HCT116 (cell line): ENCODE measurements at regions not wholly inside any gene's neighbourhood (a gene's known extent, or its start where the extent isn't known, plus 50 kb on each side); places are given as distances from the start of the nearest gene placed in this dataset.

Experiments
- ATAC-seq: fragments of 200-7000 bp; cut with Tn5 transposase; 2 replicates; pipeline ENCODE4 v1.9.1; 2020; ENCODE audit warnings: mild to moderate bottlenecking, moderate library complexity
- BruUV-seq: library from RNA; stranded (reverse); fragments of 400-500 nt; replicated peaks from 2 replicates; lab custom pipeline; 2021; lab: Mats Ljungman, UMichigan
- CTCF ChIA-PET: fragments of 300-600 bp; sonication (Branson Sonifier 250); formaldehyde crosslinking; loops from one replicate; lab custom pipeline; 2021; ENCODE audit warnings: antibody characterized with exemption; lab: Charles Lee
- POLR2A ChIA-PET: fragments of 300-600, 350-600 bp; sonication (Branson Sonifier 250); formaldehyde crosslinking; loops from one replicate; lab custom pipeline; 2021; ENCODE audit warnings: antibody characterized with exemption; lab: Charles Lee
- RAD21 ChIA-PET, 2 experiments: fragments of 300-600 bp; sonication (Branson Sonifier 250); formaldehyde crosslinking; loops; one replicate each; lab custom pipeline; 2023; ENCODE audit warnings: low total read pairs in 2 of 2; ENCODE audit not compliant: uncharacterized antibody in 2 of 2, unreplicated experiment in 2 of 2, low non-redundant PET in 1 of 2; lab: Charles Lee
- DNase-seq: peaks from one replicate; pipeline ENCODE4 v3.0.0-alpha.2; 2010; ENCODE audit warnings: low read depth, low spot score
- H2AFZ ChIP-seq: fragments of 200-600 bp; shearing (Covaris generic), sonication (generic); 2 replicates; pipeline ENCODE4 v1.6.1; 2017; ENCODE audit warnings: low read depth, mixed run types, mixed read lengths, antibody characterized with exemption, low read length; ENCODE audit not compliant: poor library complexity, severe bottlenecking
- H3K27ac ChIP-seq: 2 replicates; pipeline ENCODE4 v1.5.1; 2012; ENCODE audit warnings: low read depth, low read length
- H3K27me3 ChIP-seq: fragments of 200-600 bp; sonication (generic); 2 replicates; pipeline ENCODE4 v1.6.1; 2016; ENCODE audit warnings: mixed run types, low read length, mixed read lengths; ENCODE audit not compliant: insufficient read depth
- H3K36me3 ChIP-seq, 2 experiments: fragments of 200-500 bp in 1 of 2; fragments of 200-600 bp in 1 of 2; sonication (Bioruptor generic) in 1 of 2; sonication (generic) in 1 of 2; 2 replicates each; pipeline versions ENCODE4 v1.5.1 to v1.6.1; 2014 to 2016; ENCODE audit warnings: low read length in 2 of 2, inconsistent platforms in 1 of 2, mixed read lengths in 1 of 2, mixed run types in 1 of 2; ENCODE audit not compliant: insufficient read depth in 2 of 2, control insufficient read depth in 1 of 2
- H3K4me1 ChIP-seq, 2 experiments: fragments of 200-600 bp in 1 of 2; sonication (generic) in 1 of 2; 2 replicates each; pipeline versions ENCODE4 v1.5.1 to v1.6.1; 2012 to 2017; ENCODE audit warnings: low read length in 2 of 2, inconsistent platforms in 1 of 2, mild to moderate bottlenecking in 1 of 2, mixed read lengths in 1 of 2, mixed run types in 1 of 2, moderate library complexity in 1 of 2; ENCODE audit not compliant: insufficient read depth in 2 of 2, control insufficient read depth in 1 of 2
- H3K4me2 ChIP-seq: fragments of 200-600 bp; sonication (generic); 2 replicates; pipeline ENCODE4 v1.6.1; 2017; ENCODE audit warnings: mixed run types, low read length, mixed read lengths
- H3K4me3 ChIP-seq, 2 experiments: fragments of 200-600 bp in 1 of 2; sonication (generic) in 1 of 2; replicated peaks in 1 of 2; 2 replicates each; pipeline ENCODE4 v1.5.1; 2011 to 2016; ENCODE audit warnings: low read length in 2 of 2, control low read depth in 1 of 2, low read depth in 1 of 2, mild to moderate bottlenecking in 1 of 2, mixed read lengths in 1 of 2, mixed run types in 1 of 2
- H3K79me2 ChIP-seq: fragments of 200-600 bp; sonication (generic); 2 replicates; pipeline ENCODE4 v1.6.1; 2017; ENCODE audit warnings: mild to moderate bottlenecking, mixed run types, low read length, moderate library complexity, mixed read lengths; ENCODE audit not compliant: insufficient read depth
- H3K9ac ChIP-seq: fragments of 200-600 bp; sonication (generic); 2 replicates; pipeline ENCODE4 v1.6.1; 2016; ENCODE audit warnings: low read length, mixed read lengths
- H3K9me2 ChIP-seq: fragments of 200-600 bp; sonication (generic), shearing (Covaris generic); 2 replicates; pipeline ENCODE4 v1.6.1; 2017; ENCODE audit warnings: mixed run types, mild to moderate bottlenecking, moderate library complexity; ENCODE audit not compliant: insufficient read depth
- H3K9me3 ChIP-seq, 2 experiments: fragments of 200-500 bp in 1 of 2; fragments of 200-600 bp in 1 of 2; sonication (Bioruptor generic) in 1 of 2; sonication (generic) in 1 of 2; 2 replicates each; pipeline ENCODE4 v1.6.1; 2014 to 2017; ENCODE audit warnings: low read length in 2 of 2, mixed read lengths in 2 of 2, inconsistent platforms in 1 of 2, low read depth in 1 of 2, mild to moderate bottlenecking in 1 of 2, mixed run types in 1 of 2, moderate library complexity in 1 of 2; ENCODE audit not compliant: control insufficient read depth in 1 of 2, insufficient read depth in 1 of 2
- H4K20me1 ChIP-seq: fragments of 200-600 bp; sonication (generic), shearing (Covaris generic); 2 replicates; pipeline ENCODE4 v1.6.1; 2017; ENCODE audit warnings: mixed run types, mild to moderate bottlenecking, moderate library complexity; ENCODE audit not compliant: insufficient read depth
- CBX3 ChIP-seq: IDR thresholded peaks from 2 replicates; pipeline ENCODE4 v1.6.1; 2012; ENCODE audit warnings: low read depth
- CEBPB ChIP-seq: IDR thresholded peaks from 2 replicates; pipeline ENCODE4 v1.6.1; 2012; ENCODE audit warnings: low read depth
- EGR1 ChIP-seq: IDR thresholded peaks from 2 replicates; pipeline ENCODE4 v1.6.1; 2012; ENCODE audit warnings: low read depth
- EZH2 ChIP-seq: fragments of 200-600 bp; sonication (generic); IDR thresholded peaks from 2 replicates; pipeline ENCODE4 v1.6.1; 2017; ENCODE audit warnings: antibody characterized with exemption, mixed run types
- EZH2phosphoT487 ChIP-seq: fragments of 200-600 bp; IDR thresholded peaks from 2 replicates; pipeline ENCODE4 v1.6.1; 2018; ENCODE audit warnings: antibody characterized with exemption, borderline replicate concordance
- FOSL1 ChIP-seq: IDR thresholded peaks from 2 replicates; pipeline ENCODE4 v1.6.1; 2012; ENCODE audit warnings: low read depth
- JUND ChIP-seq: IDR thresholded peaks from 2 replicates; pipeline ENCODE4 v1.6.1; 2012
- MAX ChIP-seq: IDR thresholded peaks from 2 replicates; pipeline ENCODE4 v1.6.1; 2012
- SIN3A ChIP-seq: IDR thresholded peaks from 2 replicates; pipeline ENCODE4 v1.6.1; 2012; ENCODE audit warnings: low read depth
- SP1 ChIP-seq: IDR thresholded peaks from 2 replicates; pipeline ENCODE4 v1.6.1; 2012; ENCODE audit warnings: low read depth
- SRF ChIP-seq: IDR thresholded peaks from 2 replicates; pipeline ENCODE4 v1.6.1; 2012; ENCODE audit warnings: low read depth
- YY1 ChIP-seq: IDR thresholded peaks from 2 replicates; pipeline ENCODE4 v1.6.1; 2011; ENCODE audit warnings: low read length, low read depth, moderate library complexity, mild to moderate bottlenecking; ENCODE audit not compliant: insufficient replicate concordance; ENCODE audit errors: extremely low read depth
- ZNF274 ChIP-seq: fragments of 200-500 bp; sonication (Bioruptor generic); IDR thresholded peaks from 2 replicates; pipeline ENCODE4 v1.6.1; 2014; ENCODE audit warnings: mild to moderate bottlenecking, low read depth, low read length, inconsistent platforms
- intact Hi-C: fragments of 100-400 bp; cut with micrococcal nuclease; formaldehyde crosslinking; loops from 2 replicates; pipeline ENCODE4 v1.10.0; 2022
- TF ChIP-seq, protein P1 (sequence below): IDR thresholded peaks from 2 replicates; pipeline ENCODE4 v1.6.1; 2011; ENCODE audit warnings: mild to moderate bottlenecking, low read length, moderate library complexity; ENCODE audit not compliant: insufficient replicate concordance; ENCODE audit errors: extremely low read depth
- TF ChIP-seq, protein P2 (sequence below), 3 experiments: fragments of 200-600 bp in 1 of 3; sonication (generic) in 1 of 3; IDR thresholded peaks in 2 of 3; conservative IDR thresholded peaks in 1 of 3; 2 replicates each; pipeline ENCODE4 v1.5.1; 2012 to 2017; ENCODE audit warnings: low read depth in 2 of 3, low read length in 2 of 3, antibody characterized with exemption in 1 of 3, borderline replicate concordance in 1 of 3, control low read depth in 1 of 3, mild to moderate bottlenecking in 1 of 3, mixed read lengths in 1 of 3, mixed run types in 1 of 3, moderate library complexity in 1 of 3; ENCODE audit not compliant: insufficient read depth in 1 of 3
- TF ChIP-seq, protein P3 (sequence below): IDR thresholded peaks from 2 replicates; pipeline ENCODE4 v1.6.1; 2012; ENCODE audit warnings: low read depth

DNA sequence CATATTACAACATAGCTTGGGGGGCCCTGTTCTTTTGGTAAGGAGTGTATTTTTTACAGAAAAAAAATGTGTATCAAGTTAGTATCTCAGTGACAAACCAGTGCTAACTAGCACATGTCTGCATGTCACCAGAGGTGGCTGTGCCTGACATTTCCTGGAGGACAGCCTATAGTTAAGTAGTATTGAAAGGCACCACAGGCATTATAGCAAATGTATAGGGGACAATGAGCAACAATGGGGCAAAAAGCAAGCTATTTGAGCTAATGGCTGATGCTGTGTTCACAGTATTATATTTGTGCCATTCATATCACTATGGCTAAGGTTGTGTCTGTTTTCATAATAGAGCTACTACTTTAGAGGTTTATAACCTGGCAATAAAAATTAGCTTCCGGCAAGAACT, 1644.0 kb downstream of the MAT2B start:
- no peak for TF ChIP-seq SRF
- TF ChIP-seq YY1 = no peak
- TF ChIP-seq CBX3 = no peak
- TF ChIP-seq, protein P1, sequence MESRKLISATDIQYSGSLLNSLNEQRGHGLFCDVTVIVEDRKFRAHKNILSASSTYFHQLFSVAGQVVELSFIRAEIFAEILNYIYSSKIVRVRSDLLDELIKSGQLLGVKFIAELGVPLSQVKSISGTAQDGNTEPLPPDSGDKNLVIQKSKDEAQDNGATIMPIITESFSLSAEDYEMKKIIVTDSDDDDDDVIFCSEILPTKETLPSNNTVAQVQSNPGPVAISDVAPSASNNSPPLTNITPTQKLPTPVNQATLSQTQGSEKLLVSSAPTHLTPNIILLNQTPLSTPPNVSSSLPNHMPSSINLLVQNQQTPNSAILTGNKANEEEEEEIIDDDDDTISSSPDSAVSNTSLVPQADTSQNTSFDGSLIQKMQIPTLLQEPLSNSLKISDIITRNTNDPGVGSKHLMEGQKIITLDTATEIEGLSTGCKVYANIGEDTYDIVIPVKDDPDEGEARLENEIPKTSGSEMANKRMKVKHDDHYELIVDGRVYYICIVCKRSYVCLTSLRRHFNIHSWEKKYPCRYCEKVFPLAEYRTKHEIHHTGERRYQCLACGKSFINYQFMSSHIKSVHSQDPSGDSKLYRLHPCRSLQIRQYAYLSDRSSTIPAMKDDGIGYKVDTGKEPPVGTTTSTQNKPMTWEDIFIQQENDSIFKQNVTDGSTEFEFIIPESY = no peak
- no peak for TF ChIP-seq EGR1
- no peak for TF ChIP-seq FOSL1
- TF ChIP-seq SIN3A = no peak
- TF ChIP-seq, protein P2, sequence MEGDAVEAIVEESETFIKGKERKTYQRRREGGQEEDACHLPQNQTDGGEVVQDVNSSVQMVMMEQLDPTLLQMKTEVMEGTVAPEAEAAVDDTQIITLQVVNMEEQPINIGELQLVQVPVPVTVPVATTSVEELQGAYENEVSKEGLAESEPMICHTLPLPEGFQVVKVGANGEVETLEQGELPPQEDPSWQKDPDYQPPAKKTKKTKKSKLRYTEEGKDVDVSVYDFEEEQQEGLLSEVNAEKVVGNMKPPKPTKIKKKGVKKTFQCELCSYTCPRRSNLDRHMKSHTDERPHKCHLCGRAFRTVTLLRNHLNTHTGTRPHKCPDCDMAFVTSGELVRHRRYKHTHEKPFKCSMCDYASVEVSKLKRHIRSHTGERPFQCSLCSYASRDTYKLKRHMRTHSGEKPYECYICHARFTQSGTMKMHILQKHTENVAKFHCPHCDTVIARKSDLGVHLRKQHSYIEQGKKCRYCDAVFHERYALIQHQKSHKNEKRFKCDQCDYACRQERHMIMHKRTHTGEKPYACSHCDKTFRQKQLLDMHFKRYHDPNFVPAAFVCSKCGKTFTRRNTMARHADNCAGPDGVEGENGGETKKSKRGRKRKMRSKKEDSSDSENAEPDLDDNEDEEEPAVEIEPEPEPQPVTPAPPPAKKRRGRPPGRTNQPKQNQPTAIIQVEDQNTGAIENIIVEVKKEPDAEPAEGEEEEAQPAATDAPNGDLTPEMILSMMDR (IDR thresholded peaks at IDR 0.05 in 2 of 3, conservative IDR thresholded peaks at IDR 0.05 in 1 of 3; ENCODE audit: borderline replicate concordance in 1 of 3, insufficient read depth in 1 of 3, low read depth in 2 of 3, low read length in 2 of 3) = no peak
- TF ChIP-seq, protein P3, sequence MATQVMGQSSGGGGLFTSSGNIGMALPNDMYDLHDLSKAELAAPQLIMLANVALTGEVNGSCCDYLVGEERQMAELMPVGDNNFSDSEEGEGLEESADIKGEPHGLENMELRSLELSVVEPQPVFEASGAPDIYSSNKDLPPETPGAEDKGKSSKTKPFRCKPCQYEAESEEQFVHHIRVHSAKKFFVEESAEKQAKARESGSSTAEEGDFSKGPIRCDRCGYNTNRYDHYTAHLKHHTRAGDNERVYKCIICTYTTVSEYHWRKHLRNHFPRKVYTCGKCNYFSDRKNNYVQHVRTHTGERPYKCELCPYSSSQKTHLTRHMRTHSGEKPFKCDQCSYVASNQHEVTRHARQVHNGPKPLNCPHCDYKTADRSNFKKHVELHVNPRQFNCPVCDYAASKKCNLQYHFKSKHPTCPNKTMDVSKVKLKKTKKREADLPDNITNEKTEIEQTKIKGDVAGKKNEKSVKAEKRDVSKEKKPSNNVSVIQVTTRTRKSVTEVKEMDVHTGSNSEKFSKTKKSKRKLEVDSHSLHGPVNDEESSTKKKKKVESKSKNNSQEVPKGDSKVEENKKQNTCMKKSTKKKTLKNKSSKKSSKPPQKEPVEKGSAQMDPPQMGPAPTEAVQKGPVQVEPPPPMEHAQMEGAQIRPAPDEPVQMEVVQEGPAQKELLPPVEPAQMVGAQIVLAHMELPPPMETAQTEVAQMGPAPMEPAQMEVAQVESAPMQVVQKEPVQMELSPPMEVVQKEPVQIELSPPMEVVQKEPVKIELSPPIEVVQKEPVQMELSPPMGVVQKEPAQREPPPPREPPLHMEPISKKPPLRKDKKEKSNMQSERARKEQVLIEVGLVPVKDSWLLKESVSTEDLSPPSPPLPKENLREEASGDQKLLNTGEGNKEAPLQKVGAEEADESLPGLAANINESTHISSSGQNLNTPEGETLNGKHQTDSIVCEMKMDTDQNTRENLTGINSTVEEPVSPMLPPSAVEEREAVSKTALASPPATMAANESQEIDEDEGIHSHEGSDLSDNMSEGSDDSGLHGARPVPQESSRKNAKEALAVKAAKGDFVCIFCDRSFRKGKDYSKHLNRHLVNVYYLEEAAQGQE = no peak
- TF ChIP-seq JUND = no peak
- TF ChIP-seq EZH2phosphoT487 = no peak
- no peak for TF ChIP-seq MAX
- TF ChIP-seq ZNF274 = no peak
- TF ChIP-seq CEBPB = no peak
- TF ChIP-seq EZH2 = no peak
- TF ChIP-seq SP1 = no peak
- TF ChIP-seq, all 23 proteins: peak for 0
- Histone ChIP-seq H3K4me2 (no peak overlapping the region), H2AFZ (no peak overlapping the region), H3K27ac (no peak overlapping the region), H3K4me3 (no peak overlapping the region), H3K27me3 (no peaks in the 10 kb centered on the region), H3K36me3 (no peaks in the 10 kb centered on the region), H3K79me2 (no peaks in the 10 kb centered on the region), H3K4me1 (no peaks in the 10 kb centered on the region), H3K9ac (no peak overlapping the region), H3K9me2 (no peaks in the 10 kb centered on the region), H3K9me3 (peaks cover 0 to 3% of the 10 kb centered on the region in 2 experiments; a peak in 1 of 4 replicates), H4K20me1 (no peaks in the 10 kb centered on the region)
- ChIA-PET POLR2A (no interaction called here), CTCF (no interaction called here), RAD21 (no interaction called here)
- DNase-seq (no peak), ATAC-seq (no peak)
- no TSS peak for BruUV-seq
- intact Hi-C loops = no loop called here
